ENCODE measurements at regions not wholly inside any gene's neighbourhood (a gene's known extent, or its start where the extent isn't known, plus 50 kb on each side); places are given as distances from the start of the nearest gene placed in this dataset.

DNA sequence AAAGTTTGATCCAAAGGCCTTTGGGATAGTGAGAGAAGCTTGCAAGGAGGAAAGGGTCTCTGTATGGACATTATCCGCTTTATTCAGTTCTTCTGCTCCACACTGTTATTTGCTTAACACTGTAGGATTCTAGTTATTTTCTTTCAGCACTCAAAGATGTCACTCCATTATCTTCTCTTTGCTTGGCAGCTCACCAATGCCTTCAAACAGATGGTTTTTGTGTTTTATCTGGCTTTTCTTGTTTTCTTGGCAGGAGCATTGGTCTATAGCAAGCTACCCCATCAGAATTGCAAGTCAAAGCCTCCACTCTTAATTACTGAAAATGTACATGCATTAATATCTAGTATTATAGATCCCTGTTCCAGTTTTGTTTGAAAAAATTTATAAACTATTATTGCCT is 138.8 kb downstream of the EVA1A start:
- no peak for TF ChIP-seq POLR2A (IDR thresholded peaks at IDR 0.05)
- TF ChIP-seq POLR2AphosphoS5 (IDR thresholded peaks at IDR 0.05) = no peak
